ENCODE measurements at regions not wholly inside any gene's neighbourhood (a gene's known extent, or its start where the extent isn't known, plus 50 kb on each side); places are given as distances from the start of the nearest gene placed in this dataset.
A peak's percentile ranks its signal among the peaks of the same experiment; 100 is the strongest.

- H3K27me3 Mint-ChIP-seq (ENCODE audit: low read depth), result peaks cover 12% of the 10 kb centered on the region
These were observed 668.7 kb upstream of the FTMT start for GRCh38 chr5:121182788-121183490.

GRCh38 chr5:121188849-121189248 lies 662.8 kb upstream of the FTMT start:
- no peaks in the 10 kb centered on the region for H3K9me3 Mint-ChIP-seq
- H3K4me3 Mint-ChIP-seq, result no peak overlapping the region
- no peak for TF ChIP-seq CTCF (IDR thresholded peaks at IDR 0.05; ENCODE audit: unreplicated experiment)
- H3K4me1 Mint-ChIP-seq, result peaks cover 9% of the 10 kb centered on the region
- DNase-seq (ENCODE audit: low spot score in 2 of 2, unreplicated experiment in 2 of 2), result no peak
- peaks cover 10% of the 10 kb centered on the region for H3K27me3 Mint-ChIP-seq (ENCODE audit: low read depth)
- no peak overlapping the region for H3K27ac Mint-ChIP-seq
- H3K36me3 Mint-ChIP-seq, result no peaks in the 10 kb centered on the region

More at GRCh38 chr5:121182788-121183490, 668.7 kb upstream of the FTMT start:
- no peak for DNase-seq (ENCODE audit: low spot score in 2 of 2, unreplicated experiment in 2 of 2)
- Mint-ChIP-seq H3K9me3 (no peaks in the 10 kb centered on the region), H3K36me3 (no peaks in the 10 kb centered on the region), H3K4me1 (no peaks in the 10 kb centered on the region), H3K4me3 (no peak overlapping the region), H3K27ac (no peak overlapping the region)
- no peak for TF ChIP-seq CTCF (IDR thresholded peaks at IDR 0.05; ENCODE audit: unreplicated experiment)

GRCh38 chr5:121189342-121190305 lies 662.1 kb upstream of the FTMT start:
- Mint-ChIP-seq H3K9me3 (no peaks in the 10 kb centered on the region), H3K36me3 (no peaks in the 10 kb centered on the region), H3K4me3 (no peak overlapping the region), H3K4me1 (peaks cover 9% of the 10 kb centered on the region), H3K27ac (no peak overlapping the region), H3K27me3 (ENCODE audit: low read depth) (peaks cover 8% of the 10 kb centered on the region)
- DNase-seq (ENCODE audit: low spot score in 2 of 2, unreplicated experiment in 2 of 2), result peak in 1 of 2 experiments; percentile 28
- no peak for TF ChIP-seq CTCF (IDR thresholded peaks at IDR 0.05; ENCODE audit: unreplicated experiment)

GRCh38 chr5:121199216-121199999 lies 652.3 kb upstream of the FTMT start:
- no peaks in the 10 kb centered on the region for H3K9me3 Mint-ChIP-seq
- no peaks in the 10 kb centered on the region for H3K4me1 Mint-ChIP-seq
- no peak for DNase-seq (ENCODE audit: low spot score in 2 of 2, unreplicated experiment in 2 of 2)
- H3K27ac Mint-ChIP-seq, result no peak overlapping the region
- H3K4me3 Mint-ChIP-seq, result peak overlapping the region; percentile 16
- no peak for TF ChIP-seq CTCF (IDR thresholded peaks at IDR 0.05; ENCODE audit: unreplicated experiment)
- H3K36me3 Mint-ChIP-seq, result no peaks in the 10 kb centered on the region
- H3K27me3 Mint-ChIP-seq (ENCODE audit: low read depth), result no peaks in the 10 kb centered on the region

- H3K4me1 Mint-ChIP-seq, result peaks cover 6% of the 10 kb centered on the region
- no peak overlapping the region for H3K4me3 Mint-ChIP-seq
- TF ChIP-seq CTCF (IDR thresholded peaks at IDR 0.05; ENCODE audit: unreplicated experiment), result no peak
- H3K9me3 Mint-ChIP-seq, result peaks cover 23% of the 10 kb centered on the region
- no peaks in the 10 kb centered on the region for H3K36me3 Mint-ChIP-seq
- H3K27me3 Mint-ChIP-seq (ENCODE audit: low read depth), result no peaks in the 10 kb centered on the region
- no peak for DNase-seq (ENCODE audit: low spot score in 2 of 2, unreplicated experiment in 2 of 2)
- H3K27ac Mint-ChIP-seq, result no peak overlapping the region
These were observed 633.6 kb upstream of the FTMT start for GRCh38 chr5:121218086-121218485.

Data from mesothelial cell of epicardium (in vitro differentiated cells).